Stimulated activated CD4-positive, alpha-beta T cell treated with anti-CD3 and anti-CD28 coated beads, TNF-alpha, amount 100 ng/mL, for 24 hours (primary cell): ENCODE measurements at regions not wholly inside any gene's neighbourhood (a gene's known extent, or its start where the extent isn't known, plus 50 kb on each side); places are given as distances from the start of the nearest gene placed in this dataset.

Experiments used
- DNase-seq, 3 experiments: peaks; one replicate each; pipeline ENCODE4 v3.0.0-alpha.2; 2020; ENCODE audit warnings: low read depth in 3 of 3

- DNase-seq: no peak
Observed at GRCh38 chr1:82962658-82963057, 1036.3 kb downstream of the TTLL7 start.

GRCh38 chr1:82950606-82951200, 1048.2 kb downstream of the TTLL7 start:
- no peak for DNase-seq

GRCh38 chr1:82948386-82948785, 1050.5 kb downstream of the TTLL7 start:
- DNase-seq: no peak

- DNase-seq: no peak
Observed at GRCh38 chr1:82947278-82947677, 1051.7 kb downstream of the TTLL7 start.

- no peak for DNase-seq
Observed at GRCh38 chr1:82946096-82946605, 1052.8 kb downstream of the TTLL7 start.

DNA sequence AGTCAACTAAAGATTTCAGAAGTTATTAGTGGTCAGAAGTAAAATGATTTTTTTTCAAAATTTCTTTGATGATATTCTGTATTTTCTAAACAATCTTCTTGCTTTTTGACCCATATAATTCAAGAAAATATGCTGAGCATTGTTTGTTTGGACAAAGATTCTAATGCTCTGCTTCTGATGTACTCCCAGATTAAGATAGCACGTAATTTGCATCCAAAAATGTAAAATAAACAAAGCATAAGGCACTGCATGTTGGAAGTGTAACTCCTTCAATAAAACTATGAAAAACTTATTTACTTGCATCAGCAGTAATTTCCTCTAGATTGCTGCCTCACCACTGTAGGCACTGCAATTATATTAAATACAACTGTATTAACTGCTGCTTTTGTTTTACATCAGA, 1054.1 kb downstream of the TTLL7 start:
- DNase-seq: no peak

DNA sequence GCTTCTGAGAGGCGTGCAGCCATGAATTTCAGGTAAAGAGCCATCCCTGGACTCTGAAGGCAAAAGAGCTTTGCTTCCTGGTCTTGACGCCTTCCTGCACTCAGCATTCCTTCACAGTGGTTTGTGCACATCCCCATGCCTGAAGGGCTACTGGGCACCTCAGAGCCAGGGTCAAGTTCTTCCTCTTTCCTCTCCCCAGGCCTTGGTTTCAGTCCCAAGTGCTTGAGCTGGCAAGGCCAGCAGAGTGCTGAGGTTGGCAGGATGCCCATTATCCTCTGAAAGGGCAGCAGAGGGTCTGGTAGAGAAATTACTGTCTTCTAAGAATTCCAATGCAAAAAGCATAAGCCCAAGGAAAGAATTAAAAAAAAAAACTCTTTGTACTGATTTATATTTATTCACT, 1064.9 kb downstream of the TTLL7 start:
- no peak for DNase-seq

GRCh38 chr1:82932727-82933126, 1066.2 kb downstream of the TTLL7 start:
- DNase-seq: no peak

DNA sequence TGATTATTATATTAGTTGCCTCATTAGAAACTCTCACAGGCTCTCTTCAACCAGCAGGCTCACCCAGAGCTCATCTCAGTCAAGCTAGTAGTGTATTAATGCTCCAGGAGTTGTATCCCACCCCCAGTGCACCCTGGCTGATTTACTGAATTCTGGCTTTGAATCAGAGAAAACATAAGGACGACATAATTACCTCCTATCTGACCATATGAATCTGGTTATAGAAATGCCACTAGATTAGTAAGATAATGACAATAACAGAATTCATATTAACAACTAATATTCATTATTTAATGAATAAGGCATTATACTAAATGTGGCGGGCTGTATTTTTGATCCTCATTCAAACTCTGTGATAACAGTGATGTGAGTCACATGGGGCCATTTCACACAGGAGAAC, 1066.7 kb downstream of the TTLL7 start:
- no peak for DNase-seq

DNA sequence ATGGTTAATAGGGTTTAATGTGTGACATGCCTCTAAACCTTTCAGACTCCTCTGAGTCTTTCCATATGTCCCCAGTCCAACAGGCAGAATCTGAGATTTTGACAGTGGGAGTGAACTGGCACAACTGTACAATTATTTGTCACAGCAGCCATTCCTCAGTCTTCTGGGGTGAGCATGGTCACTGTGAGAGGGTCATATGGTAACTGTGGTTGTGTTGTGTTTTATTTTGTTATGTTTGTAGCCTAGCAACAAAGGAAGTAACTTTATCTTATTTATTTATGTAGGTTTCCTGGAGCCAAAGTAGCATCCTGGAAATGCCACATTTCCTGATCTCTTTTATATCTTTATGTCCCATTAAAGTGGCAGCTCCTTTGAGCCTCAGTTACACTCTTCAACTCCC, 1067.9 kb downstream of the TTLL7 start:
- DNase-seq: no peak

- no peak for DNase-seq
Observed at GRCh38 chr1:82927753-82928152, 1071.2 kb downstream of the TTLL7 start.

DNA sequence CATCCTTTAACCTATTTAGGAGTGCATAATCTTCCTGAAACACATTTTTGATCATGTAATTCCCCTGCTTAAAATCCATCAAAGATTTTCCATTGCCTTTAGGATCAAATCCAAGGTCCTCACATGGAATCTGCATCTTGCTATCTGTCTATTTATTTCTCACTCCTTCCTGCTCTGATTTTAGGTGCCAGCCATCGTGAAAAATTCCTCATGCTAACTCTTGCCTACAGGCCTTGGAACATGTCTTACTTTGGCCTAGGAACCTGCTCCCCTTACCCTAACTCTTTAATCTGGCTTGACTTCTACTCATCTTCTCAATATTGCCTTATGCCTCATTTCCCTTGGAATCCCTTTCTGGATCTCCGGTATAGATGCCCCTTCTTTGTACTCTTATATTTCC, 1074.3 kb downstream of the TTLL7 start:
- DNase-seq: no peak

- no peak for DNase-seq
Observed at GRCh38 chr1:82923931-82924330, 1075.0 kb downstream of the TTLL7 start.

- DNase-seq: no peak
Observed at GRCh38 chr1:82921759-82922158, 1077.2 kb downstream of the TTLL7 start.

- no peak for DNase-seq
Observed at GRCh38 chr1:82920418-82921248, 1078.3 kb downstream of the TTLL7 start.

- no peak for DNase-seq
Observed at GRCh38 chr1:82919837-82920236, 1079.1 kb downstream of the TTLL7 start.

GRCh38 chr1:82907313-82907712, 1091.6 kb downstream of the TTLL7 start:
- no peak for DNase-seq

DNA sequence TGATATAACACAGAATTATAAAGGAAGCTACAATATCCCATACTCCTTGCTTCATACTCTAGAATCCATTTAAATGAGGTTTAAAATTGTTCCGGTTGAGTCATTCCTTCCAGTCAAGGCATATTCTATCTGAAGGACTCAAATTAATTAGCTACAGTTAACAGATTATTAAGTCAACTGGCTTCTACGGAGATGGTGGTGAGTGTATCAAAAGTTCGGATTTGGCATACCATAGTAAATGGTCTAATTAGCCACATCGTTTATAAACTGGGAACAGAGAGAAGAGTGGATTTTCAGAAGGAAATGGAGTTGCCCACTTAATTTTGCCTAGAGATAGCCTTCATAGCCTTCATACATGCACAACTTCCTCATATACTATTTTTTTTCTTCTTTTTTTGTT, 1095.3 kb downstream of the TTLL7 start:
- no peak for DNase-seq

DNA sequence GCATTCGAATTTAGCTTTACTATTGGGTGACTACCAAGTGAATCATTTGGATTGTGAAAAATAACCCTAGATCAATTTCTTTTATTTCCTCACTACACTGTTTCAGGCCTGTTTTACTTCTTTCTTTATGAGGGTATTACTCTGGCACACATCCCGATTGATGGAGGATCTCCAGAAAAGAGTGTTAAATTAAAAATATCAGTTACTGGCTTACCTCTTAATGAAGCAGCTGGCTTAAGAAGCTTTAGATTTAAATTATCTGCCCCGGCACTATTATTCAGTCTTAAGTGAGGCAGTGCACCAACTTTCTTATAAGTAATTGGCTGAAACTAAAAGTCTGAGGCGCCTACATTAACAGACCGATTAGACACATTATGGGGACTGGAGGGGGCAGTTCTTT, 1097.4 kb downstream of the TTLL7 start:
- no peak for DNase-seq

DNA sequence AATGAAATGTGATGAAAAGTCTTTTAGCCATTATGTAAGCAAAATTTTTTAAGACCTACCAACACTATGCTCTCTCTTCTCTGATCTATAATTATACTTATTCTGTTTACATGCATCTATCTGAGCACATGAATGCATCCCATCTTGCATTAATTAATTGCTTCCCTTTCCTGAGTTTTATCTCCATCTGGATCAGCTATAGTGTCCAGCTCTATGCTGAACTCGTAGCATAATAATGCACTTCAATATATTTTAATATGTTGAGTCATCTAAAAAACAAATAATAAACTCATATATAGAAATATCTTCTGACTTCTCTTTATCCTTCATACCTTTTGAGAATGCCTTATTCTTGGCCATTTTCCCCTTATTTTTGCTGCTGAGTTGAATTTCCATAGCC, 1097.8 kb downstream of the TTLL7 start:
- no peak for DNase-seq

GRCh38 chr1:82899017-82899416, 1098.3 kb downstream of the ADGRL2 start:
- no peak for DNase-seq

DNA sequence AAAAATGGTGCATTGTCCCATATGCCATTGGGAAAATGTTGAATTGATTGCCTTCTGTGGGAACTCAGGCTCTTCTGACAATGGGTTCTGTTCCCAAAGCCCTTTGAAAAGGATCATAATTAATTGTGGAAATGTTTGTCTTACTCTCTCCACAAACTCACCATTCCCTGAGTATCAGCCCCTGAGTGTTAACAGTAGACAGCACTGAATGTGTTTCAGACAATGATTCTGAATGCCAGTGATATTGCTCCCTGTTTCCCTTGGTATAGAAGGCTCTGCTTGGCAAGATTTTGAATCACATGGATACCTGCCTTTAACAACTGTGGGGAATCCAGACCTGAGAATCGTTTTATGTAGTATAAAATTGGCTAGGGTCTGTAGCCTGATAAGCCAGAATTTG, 1096.8 kb downstream of the ADGRL2 start:
- no peak for DNase-seq

DNA sequence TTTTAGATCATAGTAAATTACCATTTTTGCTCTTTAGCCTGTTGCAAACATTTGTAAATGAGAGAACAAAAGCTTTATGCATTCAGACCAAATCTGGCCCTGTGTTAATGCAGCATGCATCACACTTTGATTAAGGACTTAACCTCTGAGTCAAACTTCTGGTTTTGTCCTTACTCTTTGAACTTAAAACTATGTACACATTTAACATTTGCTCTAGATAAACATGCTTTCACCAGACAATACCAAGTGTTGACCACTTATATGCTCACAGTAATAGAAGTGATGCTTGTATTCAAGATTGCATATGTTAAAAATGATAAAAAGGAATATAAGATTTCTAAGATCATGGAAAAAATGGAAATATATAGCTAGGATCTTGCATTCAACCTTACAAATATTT, 1095.3 kb downstream of the ADGRL2 start:
- no peak for DNase-seq
